ENCODE measurements at regions not wholly inside any gene's neighbourhood (a gene's known extent, or its start where the extent isn't known, plus 50 kb on each side); places are given as distances from the start of the nearest gene placed in this dataset.

DNA sequence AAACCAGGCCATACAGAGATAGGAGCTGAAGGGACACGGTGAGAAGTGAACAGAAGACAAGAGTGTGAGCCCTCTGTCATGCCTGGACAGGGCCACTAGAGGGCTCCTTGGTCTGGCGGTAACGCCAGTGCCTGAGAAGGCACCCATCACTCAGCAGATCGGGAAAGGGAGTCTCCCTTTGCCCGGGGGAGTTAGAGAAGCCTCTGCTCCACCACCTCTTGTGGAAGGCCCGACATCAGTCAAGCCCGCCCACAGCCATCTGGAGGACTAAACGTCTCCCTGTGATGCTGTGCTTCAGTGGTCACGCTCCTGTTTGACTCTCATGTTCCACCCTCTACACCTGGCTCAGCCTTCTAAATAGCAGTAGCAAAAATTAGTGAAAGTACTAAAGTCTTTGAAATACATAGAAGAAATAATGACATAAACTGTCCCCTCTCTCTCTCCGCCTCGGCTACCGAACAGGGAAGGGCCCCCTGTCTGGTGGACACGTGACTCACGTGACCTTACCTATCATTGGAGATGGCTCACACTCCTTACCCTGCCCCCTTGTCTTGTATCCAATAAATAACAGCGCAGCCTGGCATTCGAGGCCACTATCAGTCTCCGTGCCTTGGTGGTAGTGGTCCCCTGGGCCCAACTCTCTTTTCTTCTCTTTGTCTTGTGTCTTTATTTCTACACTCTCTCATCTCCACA is 66.7 kb downstream of the RPP21 start:
- DNase-seq (ENCODE audit: low spot score): no peak

DNA sequence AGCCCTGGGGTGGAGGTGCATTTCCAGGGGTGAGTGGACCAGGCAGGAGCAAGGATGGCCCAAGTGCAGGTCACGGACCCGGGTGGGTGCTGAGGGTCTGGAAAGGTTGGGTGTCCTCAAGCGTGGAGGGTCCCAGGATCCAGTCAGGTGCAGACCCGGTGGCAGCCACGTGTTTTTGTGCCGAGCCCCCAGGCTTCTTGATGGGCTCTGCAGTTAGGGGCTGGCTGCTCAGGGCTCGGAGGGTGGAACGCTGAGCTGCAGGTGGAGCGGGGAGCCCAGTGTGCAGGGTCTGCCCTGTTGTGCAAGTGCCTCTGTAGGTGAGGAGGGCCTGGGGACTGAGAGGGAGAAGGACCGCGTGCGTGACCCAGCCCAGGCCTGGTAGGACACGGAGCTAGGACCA is 70.9 kb upstream of the HLA-E start:
- no peaks in the 10 kb centered on the region for H3K4me1 Mint-ChIP-seq (ENCODE audit: low read depth)
- peaks cover 4% of the 10 kb centered on the region for H3K9me3 Mint-ChIP-seq (ENCODE audit: low read depth)
- peak; percentile 85 for DNase-seq (ENCODE audit: low spot score)
- H3K27me3 Mint-ChIP-seq (ENCODE audit: low read depth): peaks cover 71% of the 10 kb centered on the region
- TF ChIP-seq, protein P1, sequence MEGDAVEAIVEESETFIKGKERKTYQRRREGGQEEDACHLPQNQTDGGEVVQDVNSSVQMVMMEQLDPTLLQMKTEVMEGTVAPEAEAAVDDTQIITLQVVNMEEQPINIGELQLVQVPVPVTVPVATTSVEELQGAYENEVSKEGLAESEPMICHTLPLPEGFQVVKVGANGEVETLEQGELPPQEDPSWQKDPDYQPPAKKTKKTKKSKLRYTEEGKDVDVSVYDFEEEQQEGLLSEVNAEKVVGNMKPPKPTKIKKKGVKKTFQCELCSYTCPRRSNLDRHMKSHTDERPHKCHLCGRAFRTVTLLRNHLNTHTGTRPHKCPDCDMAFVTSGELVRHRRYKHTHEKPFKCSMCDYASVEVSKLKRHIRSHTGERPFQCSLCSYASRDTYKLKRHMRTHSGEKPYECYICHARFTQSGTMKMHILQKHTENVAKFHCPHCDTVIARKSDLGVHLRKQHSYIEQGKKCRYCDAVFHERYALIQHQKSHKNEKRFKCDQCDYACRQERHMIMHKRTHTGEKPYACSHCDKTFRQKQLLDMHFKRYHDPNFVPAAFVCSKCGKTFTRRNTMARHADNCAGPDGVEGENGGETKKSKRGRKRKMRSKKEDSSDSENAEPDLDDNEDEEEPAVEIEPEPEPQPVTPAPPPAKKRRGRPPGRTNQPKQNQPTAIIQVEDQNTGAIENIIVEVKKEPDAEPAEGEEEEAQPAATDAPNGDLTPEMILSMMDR (IDR thresholded peaks at IDR 0.05): no peak
- H3K27ac Mint-ChIP-seq (ENCODE audit: unreplicated experiment): no peak overlapping the region
- peaks cover 1% of the 10 kb centered on the region for H3K36me3 Mint-ChIP-seq (ENCODE audit: low read depth)
- no peak overlapping the region for H3K4me3 Mint-ChIP-seq (ENCODE audit: unreplicated experiment)

More for the DNA sequence above, 66.7 kb downstream of the RPP21 start:
- Mint-ChIP-seq H3K4me1 (ENCODE audit: low read depth) (peaks cover 3% of the 10 kb centered on the region), H3K27ac (ENCODE audit: unreplicated experiment) (no peak overlapping the region), H3K9me3 (ENCODE audit: low read depth) (peaks cover 15% of the 10 kb centered on the region), H3K4me3 (ENCODE audit: unreplicated experiment) (no peak overlapping the region), H3K27me3 (ENCODE audit: low read depth) (peaks cover 75% of the 10 kb centered on the region), H3K36me3 (ENCODE audit: low read depth) (peaks cover 6% of the 10 kb centered on the region)
- TF ChIP-seq, protein P1 (IDR thresholded peaks at IDR 0.05): peak; percentile 86

DNA sequence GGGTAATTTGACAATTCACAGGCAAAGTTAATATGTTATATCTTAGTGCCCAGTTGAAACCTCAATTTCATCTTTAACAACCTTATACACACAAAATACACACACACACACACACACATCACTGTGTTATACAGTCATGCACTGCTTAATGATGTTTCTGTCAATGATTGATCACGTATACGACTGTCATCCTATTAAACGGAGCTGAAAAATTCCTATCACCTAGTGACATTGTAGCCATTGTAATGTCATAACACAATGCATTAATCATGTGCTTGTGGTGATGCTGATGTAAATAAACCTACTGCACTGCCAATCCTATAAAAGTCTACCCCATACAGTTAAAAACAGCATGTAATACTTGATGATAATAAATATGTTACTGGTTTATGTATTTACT is 64.8 kb upstream of the HLA-E start:
- H3K27ac Mint-ChIP-seq (ENCODE audit: unreplicated experiment): no peak overlapping the region
- no peak for DNase-seq (ENCODE audit: low spot score)
- H3K36me3 Mint-ChIP-seq (ENCODE audit: low read depth): peaks cover 7% of the 10 kb centered on the region
- no peak overlapping the region for H3K4me3 Mint-ChIP-seq (ENCODE audit: unreplicated experiment)
- TF ChIP-seq, protein P1 (IDR thresholded peaks at IDR 0.05): no peak
- no peaks in the 10 kb centered on the region for H3K4me1 Mint-ChIP-seq (ENCODE audit: low read depth)
- peaks cover 24% of the 10 kb centered on the region for H3K9me3 Mint-ChIP-seq (ENCODE audit: low read depth)
- peaks cover 69% of the 10 kb centered on the region for H3K27me3 Mint-ChIP-seq (ENCODE audit: low read depth)

Measured in chondrocyte (in vitro differentiated cells).